K562 (cell line): ENCODE measurements at regions not wholly inside any gene's neighbourhood (a gene's known extent, or its start where the extent isn't known, plus 50 kb on each side); places are given as distances from the start of the nearest gene placed in this dataset.

Experiments
- ATAC-seq: fragments of 200-7000 bp; cut with Tn5 transposase; 3 replicates; pipeline ENCODE4 v1.9.1; 2020; ENCODE audit warnings: moderate library complexity
- BruUV-seq: library from RNA; stranded (reverse); fragments of 400-500 nt; replicated peaks from 2 replicates; lab custom pipeline; 2021; lab: Mats Ljungman, UMichigan
- CTCF ChIA-PET: fragments of 300-600 bp; formaldehyde crosslinking; extraction: SDS; loops from one replicate; lab custom pipeline; 2021; ENCODE audit warnings: low intra/inter-chr PET ratio; lab: Yijun Ruan, JAX
- POLR2A ChIA-PET: fragments of 300-600, 350-650 bp; sonication (Branson Sonifier 250); formaldehyde crosslinking; extraction: SDS; loops from one replicate; lab custom pipeline; 2021; ENCODE audit warnings: antibody characterized with exemption, inconsistent platforms; lab: Yijun Ruan, JAX
- DNase-seq, 4 experiments: peaks; one replicate each; pipeline versions ENCODE4 v3.0.0 to v3.0.0-alpha.2; 2011 to 2018; ENCODE audit warnings: low spot score in 3 of 4, mixed read lengths in 3 of 4; ENCODE audit errors: extremely low read depth in 1 of 4
- FAIRE-seq: peaks from 2 replicates; lab custom pipeline; 2011; peaks lifted over from hg19 to GRCh38; lab: Jason Lieb, UNC
- H2AFZ ChIP-seq: 2 replicates; pipeline ENCODE4 v1.6.0; 2011; ENCODE audit warnings: low read depth, low read length, control low read depth, inconsistent platforms
- H3K27ac ChIP-seq: fragments of 200-600 bp; 3 replicates; pipeline ENCODE4 v1.8.0; 2011; ENCODE audit warnings: low read depth, mild to moderate bottlenecking, control low read depth, inconsistent platforms, low read length, moderate library complexity, mixed read lengths; ENCODE audit errors: extremely low read depth
- H3K27me3 ChIP-seq, 2 experiments: fragments of 300-600 bp in 1 of 2; 2 replicates in 1 of 2; 3 replicates in 1 of 2; pipeline versions ENCODE4 v1.6.0 to v1.8.0; 2011; ENCODE audit warnings: inconsistent platforms in 2 of 2, low read length in 2 of 2, mild to moderate bottlenecking in 1 of 2, mixed read lengths in 1 of 2, moderate library complexity in 1 of 2; ENCODE audit not compliant: control insufficient read depth in 2 of 2, insufficient read depth in 2 of 2
- H3K36me3 ChIP-seq: fragments of 300-600 bp; 3 replicates; pipeline ENCODE4 v1.8.0; 2011; ENCODE audit warnings: mild to moderate bottlenecking, low read length, inconsistent platforms; ENCODE audit not compliant: control insufficient read depth, insufficient read depth
- H3K4me1 ChIP-seq, 2 experiments: fragments of 200-600 bp in 1 of 2; replicated peaks in 1 of 2; 2 replicates in 1 of 2; 3 replicates in 1 of 2; pipeline versions ENCODE4 v1.5.1 to v1.8.0; 2011; ENCODE audit warnings: inconsistent platforms in 2 of 2, low read length in 2 of 2, mild to moderate bottlenecking in 1 of 2, mixed read lengths in 1 of 2, moderate library complexity in 1 of 2; ENCODE audit not compliant: control insufficient read depth in 2 of 2, insufficient read depth in 2 of 2
- H3K4me2 ChIP-seq: 2 replicates; pipeline ENCODE4 v1.6.1; 2011; ENCODE audit warnings: low read length, control low read depth, inconsistent platforms, mixed read lengths; ENCODE audit not compliant: insufficient read depth
- H3K4me3 ChIP-seq: fragments of 200-600 bp; sonication (generic), shearing (Covaris generic); 2 replicates; pipeline ENCODE4 v1.5.1; 2016; ENCODE audit warnings: control low read depth, inconsistent platforms
- H3K79me2 ChIP-seq: fragments of 200-600 bp; 3 replicates; pipeline ENCODE4 v1.8.0; 2011; ENCODE audit warnings: low read length, inconsistent platforms; ENCODE audit not compliant: control insufficient read depth, insufficient read depth
- H3K9ac ChIP-seq, 2 experiments: 2 replicates each; pipeline versions ENCODE4 v1.6.0 to v1.6.1; 2011; ENCODE audit warnings: low read depth in 2 of 2, low read length in 2 of 2, control low read depth in 1 of 2, inconsistent platforms in 1 of 2, mild to moderate bottlenecking in 1 of 2, mixed read lengths in 1 of 2; ENCODE audit not compliant: insufficient read depth in 1 of 2
- H3K9me1 ChIP-seq: one replicate; pipeline ENCODE4 v1.6.0; 2011; ENCODE audit warnings: inconsistent platforms, mild to moderate bottlenecking, low read length, moderate library complexity; ENCODE audit not compliant: control insufficient read depth, insufficient read depth
- H3K9me3 ChIP-seq: replicated peaks from 2 replicates; pipeline ENCODE4 v1.5.1; 2011; ENCODE audit warnings: low read depth, low read length, inconsistent platforms; ENCODE audit not compliant: control insufficient read depth, insufficient read depth
- H4K20me1 ChIP-seq: replicated peaks from 2 replicates; pipeline ENCODE4 v1.6.1; 2011; ENCODE audit warnings: low read length, inconsistent platforms, mixed read lengths; ENCODE audit not compliant: control insufficient read depth, insufficient read depth
- ADNP ChIP-seq: fragments of 200-800 bp; sonication (Bioruptor generic); IDR thresholded peaks from 2 replicates; pipeline ENCODE4 v1.6.1; 2016; ENCODE audit warnings: missing genetic modification characterization, missing compliant biosample characterization
- BDP1 ChIP-seq: IDR thresholded peaks from 3 replicates; pipeline ENCODE4 v1.6.1; 2011; ENCODE audit not compliant: insufficient read length, insufficient read depth
- CLOCK ChIP-seq: fragments of 250-450 bp; sonication (Bioruptor Pico); IDR thresholded peaks from 2 replicates; pipeline ENCODE4 v1.4.0; 2020; ENCODE audit warnings: mild to moderate bottlenecking, moderate library complexity, borderline replicate concordance
- CREM ChIP-seq: IDR thresholded peaks from 2 replicates; pipeline ENCODE4 v1.6.1; 2014; ENCODE audit warnings: antibody characterized with exemption, low read depth
- FOXJ3 ChIP-seq: sonication (generic); formaldehyde crosslinking; IDR thresholded peaks from 2 replicates; pipeline ENCODE4 v1.4.0; 2020; ENCODE audit warnings: mild to moderate bottlenecking, missing genetic modification reagents
- MEF2D ChIP-seq: conservative IDR thresholded peaks from 2 replicates; pipeline ENCODE4 v1.6.1; 2016; ENCODE audit warnings: low read depth, missing genetic modification characterization, missing compliant biosample characterization
- NFIX ChIP-seq: fragments of 250-450 bp; sonication (Bioruptor Pico); IDR thresholded peaks from 2 replicates; pipeline ENCODE4 v1.4.0; 2020; ENCODE audit warnings: low read depth, mild to moderate bottlenecking, moderate library complexity
- SAFB2 ChIP-seq: fragments of 200-400 bp; formaldehyde crosslinking; IDR thresholded peaks from 2 replicates; pipeline ENCODE4 v1.6.1; 2018; ENCODE audit warnings: borderline replicate concordance, low read length, low read depth, moderate library complexity; ENCODE audit not compliant: severe bottlenecking
- SAP30 ChIP-seq: fragments of 200-600 bp; sonication (generic); IDR thresholded peaks from 2 replicates; pipeline ENCODE4 v1.6.1; 2012; ENCODE audit warnings: borderline replicate concordance, low read depth, mild to moderate bottlenecking, moderate library complexity, low read length, control low read depth, inconsistent platforms; ENCODE audit not compliant: insufficient read depth, poor library complexity, severe bottlenecking
- SNIP1 ChIP-seq: fragments of 450-650 bp; IDR thresholded peaks from 2 replicates; pipeline ENCODE4 v1.7.1; 2017; ENCODE audit warnings: low read depth, mild to moderate bottlenecking
- SP2 ChIP-seq: IDR thresholded peaks from 2 replicates; pipeline ENCODE4 v1.6.1; 2011; ENCODE audit warnings: mild to moderate bottlenecking, low read depth, low read length, moderate library complexity; ENCODE audit not compliant: poor library complexity, severe bottlenecking; ENCODE audit errors: extremely low read depth
- TAF15 ChIP-seq: fragments of 200-400 bp; formaldehyde crosslinking; IDR thresholded peaks from 2 replicates; pipeline ENCODE4 v1.6.1; 2017; ENCODE audit warnings: mild to moderate bottlenecking, low read depth, low read length, moderate library complexity
- TEAD2 ChIP-seq: fragments of 450-650 bp; IDR thresholded peaks from 2 replicates; pipeline ENCODE4 v1.6.1; 2016; ENCODE audit warnings: missing genetic modification characterization, control low read depth, missing compliant biosample characterization
- USF1 ChIP-seq: sonication (generic); formaldehyde crosslinking; IDR thresholded peaks from 2 replicates; pipeline ENCODE4 v1.9.0; 2022; ENCODE audit warnings: mild to moderate bottlenecking, missing genetic modification reagents
- YBX1 ChIP-seq: fragments of 450-650 bp; IDR thresholded peaks from 2 replicates; pipeline ENCODE4 v1.7.1; 2016; ENCODE audit warnings: mild to moderate bottlenecking
- ZBTB17 ChIP-seq: fragments of 450-650 bp; formaldehyde crosslinking; IDR thresholded peaks from 2 replicates; pipeline ENCODE4 v1.4.0; 2020; ENCODE audit warnings: mild to moderate bottlenecking
- ZBTB2 ChIP-seq: fragments of 450-650 bp; IDR thresholded peaks from 2 replicates; pipeline ENCODE4 v1.6.1; 2016; ENCODE audit warnings: antibody characterized with exemption
- ZNF277 ChIP-seq: fragments of 250-450 bp; sonication (Bioruptor Pico); IDR thresholded peaks from 2 replicates; pipeline ENCODE4 v1.8.0; 2022; ENCODE audit warnings: inconsistent platforms, mild to moderate bottlenecking, moderate library complexity, borderline replicate concordance
- ZNF507 ChIP-seq: conservative IDR thresholded peaks from 2 replicates; pipeline ENCODE4 v1.6.1; 2017; ENCODE audit warnings: missing genetic modification characterization, missing compliant biosample characterization
- WGBS: fragments of 100-300 bp; shearing (Covaris generic); methylation state at CpG from one replicate; pipeline ENCODE4 v1.1.6; 2016; ENCODE audit warnings: low coverage, mixed read lengths; ENCODE audit not compliant: insufficient coverage; ENCODE audit errors: missing lambda C conversion rate; 5-methylcytosine and 5-hydroxymethylcytosine counted together
- in situ Hi-C: fragments of 300-500 bp; cut with MboI; formaldehyde crosslinking; loops from 4 replicates; pipeline ENCODE4 v1.15.0; 2018; ENCODE audit warnings: inconsistent platforms, mixed read lengths
- intact Hi-C: fragments of 100-400 bp; cut with micrococcal nuclease; formaldehyde crosslinking; loops from 2 replicates; pipeline ENCODE4 v1.14.2; 2022

- TF ChIP-seq TAF15 (no peak), NFIX (CRISPR knock-in tag) (no peak), TEAD2 (tag) (no peak), MEF2D (no peak), SP2 (no peak), YBX1 (no peak), ZBTB17 (CRISPR knock-in tag) (no peak), SAP30 (no peak), SNIP1 (no peak), ZNF277 (CRISPR knock-in tag) (no peak)
These were observed 346.6 kb upstream of the GNPDA2 start (continued) for GRCh38 chr4:45072981-45073380.

GRCh38 chr4:45064741-45065140, 338.4 kb upstream of the GNPDA2 start:
- ChIA-PET POLR2A (no interaction called here), CTCF (no interaction called here)
- intact Hi-C loops = no loop called here
- ATAC-seq (no peak), DNase-seq (no peak), FAIRE-seq (no peak)
- H3K79me2 ChIP-seq = no peaks in the 10 kb centered on the region
- no peaks in the 10 kb centered on the region for H4K20me1 ChIP-seq
- H3K4me2 ChIP-seq = no peak overlapping the region
- H3K9me3 ChIP-seq = no peaks in the 10 kb centered on the region
- BruUV-seq = no TSS peak
- no peaks in the 10 kb centered on the region for H3K4me1 ChIP-seq
- H2AFZ ChIP-seq = no peak overlapping the region
- H3K36me3 ChIP-seq = no peaks in the 10 kb centered on the region
- H3K9ac ChIP-seq = no peak overlapping the region
- H3K27me3 ChIP-seq = no peaks in the 10 kb centered on the region
- no peak overlapping the region for H3K4me3 ChIP-seq
- in situ Hi-C loops = no loop called here
- WGBS = 2% methylated on average over 7 of the region's 7 CpGs
- no peak overlapping the region for H3K27ac ChIP-seq
- no peaks in the 10 kb centered on the region for H3K9me1 ChIP-seq
- TF ChIP-seq ADNP (tag) (no peak), FOXJ3 (no peak), CLOCK (CRISPR knock-in tag) (no peak), USF1 (CRISPR knock-in tag) (no peak), BDP1 (no peak), ZBTB2 (no peak), CREM (no peak), SAFB2 (no peak), ZNF507 (tag) (no peak)
